Stimulated activated CD8-positive, alpha-beta memory T cell treated with anti-CD3 and anti-CD28 coated beads, Interleukin-2, amount 100 ng/mL, for 48 hours (primary cell): ENCODE measurements at regions not wholly inside any gene's neighbourhood (a gene's known extent, or its start where the extent isn't known, plus 50 kb on each side); places are given as distances from the start of the nearest gene placed in this dataset.
"Not testable (repeated sequence)": the region's sequence is repeated elsewhere in the genome, so short reads cannot be mapped to it uniquely, and the experiment has no call there.

ENCODE experiments used
- DNase-seq, 2 donors: peaks; one replicate each; pipeline ENCODE4 v3.0.0-alpha.2; 2020; ENCODE audit warnings: low read depth in 2 of 2

GRCh38 chr20:29533566-29534177 is 1723.8 kb upstream of the DEFB115 start:
- not testable (repeated sequence) for DNase-seq

DNA sequence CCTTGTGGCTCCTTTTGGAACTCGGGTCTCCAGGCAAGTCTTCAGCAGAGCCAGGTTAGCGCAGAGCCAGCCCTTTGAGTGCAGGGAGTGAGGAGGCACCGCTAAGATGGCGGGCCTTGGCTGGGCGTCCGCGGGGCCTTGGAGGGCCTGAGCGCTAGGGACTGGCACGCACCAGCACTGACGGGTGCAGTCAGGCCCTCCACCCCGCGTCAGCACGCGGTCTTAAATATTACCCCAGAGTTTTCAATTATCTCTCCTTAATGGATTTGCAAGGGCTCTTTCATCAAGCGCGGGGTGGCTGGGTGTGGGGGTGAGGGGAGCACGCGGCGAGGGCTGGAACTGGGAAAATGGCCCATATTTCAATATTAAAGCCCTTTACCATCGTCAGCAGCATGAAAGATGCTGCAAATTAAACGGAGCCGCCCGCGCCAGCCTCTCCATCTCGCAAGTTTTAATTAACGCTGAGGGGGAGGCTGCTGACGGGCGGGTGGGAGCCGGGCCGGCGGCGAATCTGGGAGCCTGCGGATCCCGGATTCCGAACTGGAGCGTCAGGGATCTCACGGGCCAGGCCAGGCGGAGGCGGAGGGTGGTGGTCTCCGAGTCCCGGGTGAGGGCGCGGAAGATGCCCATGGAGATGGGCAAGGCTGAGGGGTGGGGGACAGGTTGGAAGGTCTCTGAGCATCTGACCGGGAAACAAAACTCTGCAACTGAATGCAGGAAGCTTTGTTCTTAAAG is 1690.4 kb upstream of the DEFB115 start:
- not testable (repeated sequence) for DNase-seq

DNA sequence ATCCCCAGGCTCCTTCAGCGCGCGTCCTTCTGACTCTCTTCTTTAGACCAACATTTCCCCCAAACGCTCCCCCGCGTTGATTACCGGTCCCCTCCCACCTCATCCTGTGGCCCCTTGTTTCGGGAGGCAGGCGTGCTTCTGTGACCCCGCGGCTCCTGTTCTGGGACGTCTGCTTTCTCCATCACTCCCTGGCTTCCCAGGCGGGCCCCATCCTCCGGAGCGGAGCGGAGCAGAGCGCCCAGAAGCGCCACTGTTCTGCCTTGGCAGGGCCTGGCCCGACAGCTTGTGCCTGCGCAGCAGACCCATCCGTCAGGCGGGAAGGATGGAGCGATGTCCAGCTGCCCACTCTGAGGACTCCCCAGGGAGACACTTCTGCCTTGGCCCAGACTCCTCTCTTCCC is 1689.8 kb upstream of the DEFB115 start:
- DNase-seq = not testable (repeated sequence)

DNA sequence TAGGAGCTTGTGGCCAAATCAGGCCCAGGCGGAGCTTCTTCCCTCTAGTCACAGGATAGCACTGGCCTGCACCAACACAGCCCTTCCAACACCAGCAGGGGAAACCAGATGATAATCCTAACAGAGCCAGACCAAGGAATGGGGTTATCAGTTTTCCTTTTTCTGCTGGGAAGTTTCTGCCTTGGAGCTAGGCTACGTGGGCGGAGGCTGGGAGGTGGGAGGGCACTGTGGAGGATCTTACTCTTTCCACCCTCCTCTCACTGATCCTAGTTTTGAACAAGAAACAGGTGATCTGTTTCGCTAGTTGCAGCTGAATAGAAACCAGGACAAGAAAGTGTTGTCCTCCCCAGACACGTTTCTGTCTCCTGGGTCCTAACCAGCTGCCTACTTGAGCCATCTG is 1687.3 kb upstream of the DEFB115 start:
- DNase-seq = not testable (repeated sequence)

DNA sequence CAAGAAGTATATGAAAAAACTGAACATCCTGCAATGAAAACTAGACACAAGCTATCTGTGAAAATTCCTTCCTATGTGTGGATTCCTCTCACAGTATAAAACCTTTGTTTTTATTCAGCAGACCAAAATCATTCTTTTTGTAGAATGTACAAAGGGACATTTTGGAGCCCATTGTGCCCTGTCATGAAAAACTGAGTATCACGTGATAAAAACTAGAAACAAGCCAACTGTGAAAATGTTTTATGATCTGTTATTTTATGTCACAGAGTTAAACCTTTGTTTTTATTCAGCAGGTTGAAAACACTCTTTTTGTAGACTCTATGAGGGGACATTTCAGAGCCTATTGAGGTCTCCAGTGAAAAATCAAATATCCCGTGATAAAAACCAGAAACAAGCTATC is 1667.9 kb upstream of the DEFB115 start:
- DNase-seq = not testable (repeated sequence)

GRCh38 chr20:29604163-29604562 is 1653.3 kb upstream of the DEFB115 start:
- DNase-seq = not testable (repeated sequence)

DNA sequence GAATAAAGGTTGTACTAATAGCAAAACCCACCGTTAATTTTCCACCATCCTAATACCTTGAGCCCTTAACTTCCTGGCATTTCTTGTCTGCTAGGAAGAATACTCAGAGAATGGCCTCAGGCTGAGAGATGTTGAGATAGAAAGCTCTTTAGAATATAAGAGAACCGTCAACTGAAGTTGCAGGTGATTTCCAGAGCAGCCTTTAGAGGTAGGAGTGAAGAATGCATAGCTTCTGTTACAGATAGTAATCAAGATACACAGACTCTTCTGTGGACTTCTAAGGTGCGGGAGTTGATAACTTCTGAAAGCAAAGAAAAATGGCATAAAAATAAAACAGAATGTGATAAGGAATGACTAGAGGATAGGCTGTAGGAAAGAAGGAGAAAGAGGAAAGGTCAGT is 1651.3 kb upstream of the DEFB115 start:
- not testable (repeated sequence) for DNase-seq

- not testable (repeated sequence) for DNase-seq
Measured at GRCh38 chr20:29629395-29629794, 1628.1 kb upstream of the DEFB115 start.
